ENCODE measurements at regions not wholly inside any gene's neighbourhood (a gene's known extent, or its start where the extent isn't known, plus 50 kb on each side); places are given as distances from the start of the nearest gene placed in this dataset.
"Not testable (repeated sequence)": the region's sequence is repeated elsewhere in the genome, so short reads cannot be mapped to it uniquely, and the experiment has no call there.

GRCh38 chr9:115691693-115692092, 461.9 kb upstream of the PAPPA start:
- Histone ChIP-seq H3K4me3 (no peak overlapping the region), H3K9me3 (no peaks in the 10 kb centered on the region), H3K27me3 (replicated peaks; ENCODE audit: insufficient read depth) (no peaks in the 10 kb centered on the region), H3K36me3 (no peaks in the 10 kb centered on the region), H3K4me1 (replicated peaks) (no peaks in the 10 kb centered on the region), H3K27ac (no peak overlapping the region)
- no peak for DNase-seq (ENCODE audit: low spot score)
- TF ChIP-seq CTCF (IDR thresholded peaks at IDR 0.05): no peak
- no peak for TF ChIP-seq POLR2A (IDR thresholded peaks at IDR 0.05)
- TF ChIP-seq POLR2AphosphoS5 (IDR thresholded peaks at IDR 0.05): no peak
- intact Hi-C loops (cut with DNase I): no loop called here
- WGBS: 80% methylated on average over 3 of the region's 3 CpGs

GRCh38 chr9:115692868-115693267, 460.7 kb upstream of the PAPPA start:
- H3K36me3 ChIP-seq; H3K27ac ChIP-seq; intact Hi-C loops (cut with DNase I); DNase-seq (ENCODE audit: low spot score); H3K4me3 ChIP-seq; H3K4me1 ChIP-seq (replicated peaks); H3K27me3 ChIP-seq (replicated peaks; ENCODE audit: insufficient read depth); H3K9me3 ChIP-seq: not testable (repeated sequence)
- WGBS: 87% methylated on average over 2 of the region's 2 CpGs

- TF ChIP-seq CTCF (IDR thresholded peaks at IDR 0.05): peak in 1 of 4 experiments; percentile 17
- no peak for TF ChIP-seq POLR2A (IDR thresholded peaks at IDR 0.05)
- Histone ChIP-seq H3K4me3 (no peak overlapping the region), H3K27ac (no peak overlapping the region), H3K36me3 (no peaks in the 10 kb centered on the region), H3K27me3 (replicated peaks; ENCODE audit: insufficient read depth) (no peaks in the 10 kb centered on the region), H3K9me3 (no peaks in the 10 kb centered on the region), H3K4me1 (replicated peaks) (no peaks in the 10 kb centered on the region)
- no peak for DNase-seq (ENCODE audit: low spot score)
- WGBS: 50% methylated on average over 2 of the region's 2 CpGs
- intact Hi-C loops (cut with DNase I): no loop called here
Measured at GRCh38 chr9:115694014-115694413, 459.6 kb upstream of the PAPPA start.

GRCh38 chr9:115694991-115695390, 458.6 kb upstream of the PAPPA start:
- H3K36me3 ChIP-seq: no peaks in the 10 kb centered on the region

GRCh38 chr9:115712981-115713380, 440.6 kb upstream of the PAPPA start:
- WGBS: 82% methylated on average over 2 of the region's 2 CpGs
- Histone ChIP-seq H3K27ac (no peak overlapping the region), H3K4me3 (no peak overlapping the region), H3K4me1 (replicated peaks) (no peaks in the 10 kb centered on the region), H3K9me3 (no peaks in the 10 kb centered on the region), H3K36me3 (no peaks in the 10 kb centered on the region), H3K27me3 (replicated peaks; ENCODE audit: insufficient read depth) (peaks cover 4% of the 10 kb centered on the region)
- TF ChIP-seq CTCF (IDR thresholded peaks at IDR 0.05) (no peak), POLR2A (IDR thresholded peaks at IDR 0.05) (no peak), POLR2AphosphoS5 (IDR thresholded peaks at IDR 0.05) (no peak)
- DNase-seq (ENCODE audit: low spot score): no peak
- intact Hi-C loops (cut with DNase I): no loop called here

More at GRCh38 chr9:115694991-115695390, 458.6 kb upstream of the PAPPA start:
- no peaks in the 10 kb centered on the region for H3K4me1 ChIP-seq (replicated peaks)
- H3K9me3 ChIP-seq: no peaks in the 10 kb centered on the region
- DNase-seq (ENCODE audit: low spot score): no peak
- no peak overlapping the region for H3K4me3 ChIP-seq
- H3K27me3 ChIP-seq (replicated peaks; ENCODE audit: insufficient read depth): no peaks in the 10 kb centered on the region
- no peak overlapping the region for H3K27ac ChIP-seq
- intact Hi-C loops (cut with DNase I): no loop called here
- no peak for TF ChIP-seq POLR2AphosphoS5 (IDR thresholded peaks at IDR 0.05)
- no peak for TF ChIP-seq POLR2A (IDR thresholded peaks at IDR 0.05)
- no peak for TF ChIP-seq CTCF (IDR thresholded peaks at IDR 0.05)

Measured in prostate gland (tissue), 2 donors.